SK-N-SH (cell line): ENCODE measurements at regions not wholly inside any gene's neighbourhood (a gene's known extent, or its start where the extent isn't known, plus 50 kb on each side); places are given as distances from the start of the nearest gene placed in this dataset.

ENCODE experiments used
- CTCF ChIA-PET: fragments of 300-600, 350-600 bp; formaldehyde crosslinking; extraction: SDS; loops from one replicate; lab custom pipeline; 2021; lab: Yijun Ruan, JAX
- POLR2A ChIA-PET: fragments of 350-600 bp; sonication (Branson Sonifier 250); formaldehyde crosslinking; extraction: SDS; loops from one replicate; lab custom pipeline; 2020; ENCODE audit warnings: antibody characterized with exemption, inconsistent platforms; lab: Yijun Ruan, JAX
- DNase-seq: peaks from one replicate; pipeline ENCODE4 v3.0.0; 2012
- H2AFZ ChIP-seq: fragments of 200-600 bp; sonication (generic); 2 replicates; pipeline ENCODE4 v1.8.1; 2016; ENCODE audit warnings: antibody characterized with exemption, mild to moderate bottlenecking, low read depth
- H3F3A ChIP-seq: fragments of 200-600 bp; sonication (generic); replicated peaks from 2 replicates; pipeline ENCODE3; 2016; ENCODE audit warnings: antibody characterized with exemption, mild to moderate bottlenecking; ENCODE audit not compliant: insufficient read depth
- H3K27ac ChIP-seq, 2 experiments: fragments of 200-500 bp in 1 of 2; fragments of 200-600 bp in 1 of 2; sonication (Bioruptor generic) in 1 of 2; sonication (generic), shearing (Covaris generic) in 1 of 2; 2 replicates each; pipeline versions ENCODE4 v1.5.1 to v1.6.1; 2014 to 2016; ENCODE audit warnings: low read depth in 2 of 2, inconsistent platforms in 1 of 2, low read length in 1 of 2, mild to moderate bottlenecking in 1 of 2, mixed read lengths in 1 of 2
- H3K27me3 ChIP-seq: fragments of 200-600 bp; sonication (generic), shearing (Covaris generic); 2 replicates; pipeline ENCODE4 v1.6.1; 2016; ENCODE audit warnings: mixed run types; ENCODE audit not compliant: insufficient read depth
- H3K36me3 ChIP-seq, 2 experiments: fragments of 200-500 bp in 1 of 2; fragments of 200-600 bp in 1 of 2; sonication (Bioruptor generic) in 1 of 2; sonication (generic) in 1 of 2; replicated peaks in 1 of 2; 2 replicates each; pipeline versions ENCODE3 to v1.5.1; 2014 to 2016; ENCODE audit warnings: low read length in 1 of 2, mild to moderate bottlenecking in 1 of 2; ENCODE audit not compliant: insufficient read depth in 2 of 2, control insufficient read depth in 1 of 2
- H3K4me1 ChIP-seq, 2 experiments: fragments of 200-500 bp in 1 of 2; fragments of 200-600 bp in 1 of 2; sonication (Bioruptor generic) in 1 of 2; sonication (generic), shearing (Covaris generic) in 1 of 2; 2 replicates each; pipeline versions ENCODE4 v1.5.1 to v1.6.1; 2014 to 2016; ENCODE audit warnings: low read depth in 1 of 2, low read length in 1 of 2, mixed run types in 1 of 2; ENCODE audit not compliant: insufficient read depth in 2 of 2, control insufficient read depth in 1 of 2
- H3K4me2 ChIP-seq: fragments of 200-600 bp; sonication (generic), shearing (Covaris generic); 2 replicates; pipeline ENCODE4 v1.6.1; 2017; ENCODE audit warnings: mixed run types
- H3K4me3 ChIP-seq, 2 experiments: fragments of 200-500 bp in 1 of 2; fragments of 200-600 bp in 1 of 2; sonication (Bioruptor generic) in 1 of 2; sonication (generic), shearing (Covaris generic) in 1 of 2; 2 replicates each; pipeline versions ENCODE4 v1.5.1 to v1.8.1; 2014 to 2016; ENCODE audit warnings: low read depth in 2 of 2, inconsistent platforms in 1 of 2, low read length in 1 of 2, mild to moderate bottlenecking in 1 of 2, mixed read lengths in 1 of 2, moderate library complexity in 1 of 2
- H3K79me2 ChIP-seq: fragments of 200-600 bp; sonication (generic); 2 replicates; pipeline ENCODE4 v1.8.1; 2017; ENCODE audit warnings: mild to moderate bottlenecking; ENCODE audit not compliant: insufficient read depth
- H3K9ac ChIP-seq: fragments of 200-600 bp; sonication (generic); 2 replicates; pipeline ENCODE4 v1.6.1; 2017; ENCODE audit warnings: mixed run types
- H3K9me2 ChIP-seq: fragments of 200-600 bp; sonication (generic); 2 replicates; pipeline ENCODE4 v1.6.1; 2017; ENCODE audit warnings: mixed run types
- H3K9me3 ChIP-seq: fragments of 200-600 bp; sonication (generic); 2 replicates; pipeline ENCODE4 v1.6.1; 2017; ENCODE audit warnings: mixed run types, mild to moderate bottlenecking, moderate library complexity
- H4K20me1 ChIP-seq: fragments of 200-600 bp; sonication (generic); 2 replicates; pipeline ENCODE4 v1.6.1; 2017; ENCODE audit warnings: mild to moderate bottlenecking, mixed run types; ENCODE audit not compliant: insufficient read depth
- CHD2 ChIP-seq: fragments of 150-350 bp; IDR thresholded peaks from 2 replicates; pipeline ENCODE4 v1.6.1; 2018; ENCODE audit warnings: low read length; ENCODE audit not compliant: partially characterized antibody
- ELF1 ChIP-seq: IDR thresholded peaks from 2 replicates; pipeline ENCODE4 v1.4.0; 2012
- EP300 ChIP-seq, 2 experiments: IDR thresholded peaks; 2 replicates each; pipeline versions ENCODE4 v1.4.0 to v1.6.1; 2012; ENCODE audit warnings: borderline replicate concordance in 1 of 2, low read depth in 1 of 2, low read length in 1 of 2
- FOXM1 ChIP-seq: IDR thresholded peaks from 2 replicates; pipeline ENCODE4 v1.4.0; 2012; ENCODE audit warnings: low read depth, mild to moderate bottlenecking
- GABPA ChIP-seq: IDR thresholded peaks from 2 replicates; pipeline ENCODE4 v1.4.0; 2012; ENCODE audit warnings: low read depth, mild to moderate bottlenecking
- GATA2 ChIP-seq: sonication (generic); formaldehyde crosslinking; IDR thresholded peaks from 2 replicates; pipeline ENCODE4 v1.5.0; 2020; ENCODE audit warnings: mild to moderate bottlenecking, missing genetic modification reagents
- JUND ChIP-seq: IDR thresholded peaks from 2 replicates; pipeline ENCODE4 v1.4.0; 2012
- MEF2A ChIP-seq: IDR thresholded peaks from 2 replicates; pipeline ENCODE4 v1.4.0; 2012; ENCODE audit warnings: low read depth, borderline replicate concordance
- MXI1 ChIP-seq: IDR thresholded peaks from 2 replicates; pipeline ENCODE4 v1.6.1; 2012; ENCODE audit warnings: mild to moderate bottlenecking, low read depth, low read length, improper control_type of control experiment
- NFIC ChIP-seq: IDR thresholded peaks from 2 replicates; pipeline ENCODE4 v1.4.0; 2012; ENCODE audit warnings: borderline replicate concordance
- POLR2AphosphoS5 ChIP-seq: IDR thresholded peaks from 2 replicates; pipeline ENCODE4 v1.6.1; 2012; ENCODE audit warnings: low read depth, low read length
- RAD21 ChIP-seq: IDR thresholded peaks from 2 replicates; pipeline ENCODE4 v1.6.1; 2012; ENCODE audit warnings: mild to moderate bottlenecking, low read length
- RCOR1 ChIP-seq: fragments of 150-350 bp; IDR thresholded peaks from 2 replicates; pipeline ENCODE4 v1.6.1; 2017; ENCODE audit warnings: antibody characterized with exemption, low read length
- RFX5 ChIP-seq: IDR thresholded peaks from 2 replicates; pipeline ENCODE4 v1.6.1; 2012; ENCODE audit warnings: mild to moderate bottlenecking, improper control_type of control experiment, low read length
- RXRA ChIP-seq: IDR thresholded peaks from 2 replicates; pipeline ENCODE4 v1.4.0; 2012; ENCODE audit warnings: low read depth, mild to moderate bottlenecking, borderline replicate concordance
- SIN3A ChIP-seq: IDR thresholded peaks from 2 replicates; pipeline ENCODE4 v1.6.1; 2012; ENCODE audit warnings: low read depth, mild to moderate bottlenecking, low read length, moderate library complexity, borderline replicate concordance
- SMC3 ChIP-seq: IDR thresholded peaks from 2 replicates; pipeline ENCODE4 v1.6.1; 2012; ENCODE audit warnings: low read depth, low read length, improper control_type of control experiment
- TAF1 ChIP-seq: IDR thresholded peaks from 2 replicates; pipeline ENCODE4 v1.6.1; 2012; ENCODE audit warnings: low read depth, mild to moderate bottlenecking, low read length, moderate library complexity, borderline replicate concordance
- YY1 ChIP-seq: IDR thresholded peaks from 2 replicates; pipeline ENCODE4 v1.4.0; 2012; ENCODE audit warnings: low read depth, mild to moderate bottlenecking
- WGBS: methylation state at CpG from one replicate; pipeline ENCODE4 v1.1.6; 2017; ENCODE audit warnings: low lambda C conversion rate; 5-methylcytosine and 5-hydroxymethylcytosine counted together
- TF ChIP-seq, protein P1 (sequence below): fragments of 150-350 bp; IDR thresholded peaks from 2 replicates; pipeline ENCODE4 v1.6.1; 2017; ENCODE audit warnings: antibody characterized with exemption, low read length, low read depth, borderline replicate concordance
- TF ChIP-seq, protein P2 (sequence below): IDR thresholded peaks from 2 replicates; pipeline ENCODE4 v1.4.0; 2012; ENCODE audit warnings: low read depth
- TF ChIP-seq, protein P3 (sequence below): IDR thresholded peaks from 2 replicates; pipeline ENCODE4; 2012
- TF ChIP-seq, protein P4 (sequence below): IDR thresholded peaks from 2 replicates; pipeline ENCODE4 v1.4.0; 2012; ENCODE audit warnings: low read depth, borderline replicate concordance
- TF ChIP-seq, protein P5 (sequence below): fragments of 200-600 bp; sonication (generic); IDR thresholded peaks from 2 replicates; pipeline ENCODE4 v1.6.1; 2017; ENCODE audit warnings: antibody characterized with exemption, mild to moderate bottlenecking, moderate library complexity

DNA sequence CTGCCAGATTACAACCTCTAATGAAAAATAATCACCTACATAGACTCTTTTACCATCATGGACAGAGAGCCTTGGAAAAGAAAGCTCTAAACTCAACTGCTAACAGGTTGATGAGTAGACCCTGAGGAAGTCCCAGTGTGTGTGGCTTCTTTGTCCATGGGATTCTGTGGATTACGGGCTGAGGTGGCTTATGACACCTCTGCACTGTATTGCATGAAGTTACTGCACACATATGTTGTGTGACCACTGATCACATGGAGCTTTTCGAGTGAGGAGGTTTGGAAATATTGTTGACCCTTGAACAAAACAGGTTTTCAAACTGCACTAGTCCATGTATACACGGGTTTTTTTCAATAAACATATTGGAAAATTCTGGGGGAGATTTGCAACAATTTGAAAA, 124.4 kb downstream of the RIN2 start:
- ChIA-PET POLR2A (no interaction called here), CTCF (no interaction called here)
- no peaks in the 10 kb centered on the region for H4K20me1 ChIP-seq
- no peaks in the 10 kb centered on the region for H3K79me2 ChIP-seq
- no peak for DNase-seq
- no peak overlapping the region for H3K4me3 ChIP-seq
- peaks cover 17% of the 10 kb centered on the region for H3F3A ChIP-seq
- H3K36me3 ChIP-seq, result no peaks in the 10 kb centered on the region
- TF ChIP-seq, protein P1, sequence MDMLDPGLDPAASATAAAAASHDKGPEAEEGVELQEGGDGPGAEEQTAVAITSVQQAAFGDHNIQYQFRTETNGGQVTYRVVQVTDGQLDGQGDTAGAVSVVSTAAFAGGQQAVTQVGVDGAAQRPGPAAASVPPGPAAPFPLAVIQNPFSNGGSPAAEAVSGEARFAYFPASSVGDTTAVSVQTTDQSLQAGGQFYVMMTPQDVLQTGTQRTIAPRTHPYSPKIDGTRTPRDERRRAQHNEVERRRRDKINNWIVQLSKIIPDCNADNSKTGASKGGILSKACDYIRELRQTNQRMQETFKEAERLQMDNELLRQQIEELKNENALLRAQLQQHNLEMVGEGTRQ, result no peak
- no peak for TF ChIP-seq CHD2
- TF ChIP-seq GABPA, result no peak
- TF ChIP-seq, protein P2, sequence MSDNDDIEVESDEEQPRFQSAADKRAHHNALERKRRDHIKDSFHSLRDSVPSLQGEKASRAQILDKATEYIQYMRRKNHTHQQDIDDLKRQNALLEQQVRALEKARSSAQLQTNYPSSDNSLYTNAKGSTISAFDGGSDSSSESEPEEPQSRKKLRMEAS, result no peak
- no peak for TF ChIP-seq GATA2
- no peak for TF ChIP-seq RFX5
- TF ChIP-seq, protein P3, sequence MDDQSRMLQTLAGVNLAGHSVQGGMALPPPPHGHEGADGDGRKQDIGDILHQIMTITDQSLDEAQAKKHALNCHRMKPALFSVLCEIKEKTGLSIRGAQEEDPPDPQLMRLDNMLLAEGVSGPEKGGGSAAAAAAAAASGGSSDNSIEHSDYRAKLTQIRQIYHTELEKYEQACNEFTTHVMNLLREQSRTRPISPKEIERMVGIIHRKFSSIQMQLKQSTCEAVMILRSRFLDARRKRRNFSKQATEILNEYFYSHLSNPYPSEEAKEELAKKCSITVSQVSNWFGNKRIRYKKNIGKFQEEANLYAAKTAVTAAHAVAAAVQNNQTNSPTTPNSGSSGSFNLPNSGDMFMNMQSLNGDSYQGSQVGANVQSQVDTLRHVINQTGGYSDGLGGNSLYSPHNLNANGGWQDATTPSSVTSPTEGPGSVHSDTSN, result no peak
- TF ChIP-seq, protein P4, sequence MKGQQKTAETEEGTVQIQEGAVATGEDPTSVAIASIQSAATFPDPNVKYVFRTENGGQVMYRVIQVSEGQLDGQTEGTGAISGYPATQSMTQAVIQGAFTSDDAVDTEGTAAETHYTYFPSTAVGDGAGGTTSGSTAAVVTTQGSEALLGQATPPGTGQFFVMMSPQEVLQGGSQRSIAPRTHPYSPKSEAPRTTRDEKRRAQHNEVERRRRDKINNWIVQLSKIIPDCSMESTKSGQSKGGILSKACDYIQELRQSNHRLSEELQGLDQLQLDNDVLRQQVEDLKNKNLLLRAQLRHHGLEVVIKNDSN, result no peak
- TF ChIP-seq ELF1, result no peak
- TF ChIP-seq POLR2AphosphoS5, result no peak
- TF ChIP-seq FOXM1, result no peak
- TF ChIP-seq RCOR1, result no peak
- no peak for TF ChIP-seq MXI1
- TF ChIP-seq NFIC, result no peak
- TF ChIP-seq YY1, result no peak
- H3K27me3 ChIP-seq, result no peaks in the 10 kb centered on the region
- WGBS, result 86% methylated on average over 3 of the region's 3 CpGs
- no peak overlapping the region for H3K27ac ChIP-seq
- H3K9ac ChIP-seq, result no peak overlapping the region
- no peak overlapping the region for H3K4me2 ChIP-seq
- H3K4me1 ChIP-seq, result peaks cover 0 to 8% of the 10 kb centered on the region in 2 experiments; a peak in 1 of 4 replicates
- no peaks in the 10 kb centered on the region for H3K9me3 ChIP-seq
- H2AFZ ChIP-seq, result no peak overlapping the region
- no peaks in the 10 kb centered on the region for H3K9me2 ChIP-seq

DNA sequence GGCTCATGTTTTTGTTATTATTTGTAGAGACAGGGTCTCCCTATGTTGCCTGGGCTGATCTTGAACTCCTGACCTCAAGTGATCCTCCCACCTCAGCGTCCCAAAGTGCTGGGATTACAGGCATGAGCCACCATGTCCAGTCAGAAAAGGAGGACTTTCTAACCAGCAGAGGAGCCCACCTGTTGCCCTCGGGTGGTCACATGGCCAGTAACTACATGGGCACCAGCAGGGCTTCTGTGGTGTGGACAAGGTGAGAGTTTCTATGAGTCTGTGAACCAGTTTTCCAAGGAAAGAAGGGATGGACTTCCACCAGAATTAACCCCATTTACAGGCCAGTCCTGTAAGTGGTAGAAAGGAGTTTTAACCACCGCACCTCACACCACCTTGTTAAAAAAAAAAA, 125.4 kb downstream of the RIN2 start:
- Histone ChIP-seq H3K9me3 (no peaks in the 10 kb centered on the region), H3K9me2 (no peaks in the 10 kb centered on the region), H3K4me3 (no peak overlapping the region), H3K79me2 (no peaks in the 10 kb centered on the region), H3F3A (peaks cover 17% of the 10 kb centered on the region), H3K27ac (no peak overlapping the region), H2AFZ (no peak overlapping the region), H4K20me1 (no peaks in the 10 kb centered on the region), H3K27me3 (no peaks in the 10 kb centered on the region), H3K36me3 (no peaks in the 10 kb centered on the region), H3K4me2 (no peak overlapping the region), H3K9ac (no peak overlapping the region), H3K4me1 (peaks cover under 1 to 9% of the 10 kb centered on the region in 2 experiments; a peak in 3 of 4 replicates)
- CTCF ChIA-PET, result no interaction called here
- 88% methylated on average over 3 of the region's 3 CpGs for WGBS
- POLR2A ChIA-PET, result no interaction called here
- DNase-seq, result no peak
- TF ChIP-seq RXRA (no peak), EP300 (IDR thresholded peaks at IDR 0.05; ENCODE audit: borderline replicate concordance in 1 of 2, low read depth in 1 of 2, low read length in 1 of 2) (no peak), SIN3A (no peak), YY1 (no peak), RFX5 (no peak), FOXM1 (no peak), TAF1 (no peak), MEF2A (no peak), MXI1 (no peak), SMC3 (no peak), JUND (no peak), RAD21 (no peak)
- TF ChIP-seq, protein P5, sequence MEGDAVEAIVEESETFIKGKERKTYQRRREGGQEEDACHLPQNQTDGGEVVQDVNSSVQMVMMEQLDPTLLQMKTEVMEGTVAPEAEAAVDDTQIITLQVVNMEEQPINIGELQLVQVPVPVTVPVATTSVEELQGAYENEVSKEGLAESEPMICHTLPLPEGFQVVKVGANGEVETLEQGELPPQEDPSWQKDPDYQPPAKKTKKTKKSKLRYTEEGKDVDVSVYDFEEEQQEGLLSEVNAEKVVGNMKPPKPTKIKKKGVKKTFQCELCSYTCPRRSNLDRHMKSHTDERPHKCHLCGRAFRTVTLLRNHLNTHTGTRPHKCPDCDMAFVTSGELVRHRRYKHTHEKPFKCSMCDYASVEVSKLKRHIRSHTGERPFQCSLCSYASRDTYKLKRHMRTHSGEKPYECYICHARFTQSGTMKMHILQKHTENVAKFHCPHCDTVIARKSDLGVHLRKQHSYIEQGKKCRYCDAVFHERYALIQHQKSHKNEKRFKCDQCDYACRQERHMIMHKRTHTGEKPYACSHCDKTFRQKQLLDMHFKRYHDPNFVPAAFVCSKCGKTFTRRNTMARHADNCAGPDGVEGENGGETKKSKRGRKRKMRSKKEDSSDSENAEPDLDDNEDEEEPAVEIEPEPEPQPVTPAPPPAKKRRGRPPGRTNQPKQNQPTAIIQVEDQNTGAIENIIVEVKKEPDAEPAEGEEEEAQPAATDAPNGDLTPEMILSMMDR, result no peak
- TF ChIP-seq, protein P4, result no peak
